HuH-7.5 (cell line): ENCODE measurements at regions not wholly inside any gene's neighbourhood (a gene's known extent, or its start where the extent isn't known, plus 50 kb on each side); places are given as distances from the start of the nearest gene placed in this dataset.
"Not testable (repeated sequence)": the region's sequence is repeated elsewhere in the genome, so short reads cannot be mapped to it uniquely, and the experiment has no call there.

Experiments used
- DNase-seq: peaks from one replicate; pipeline ENCODE4 v3.0.0; 2011; ENCODE audit warnings: low spot score

- no peak for DNase-seq
Measured at GRCh38 chrX:45668686-45669443, 468.2 kb upstream of the DIPK2B start.

GRCh38 chrX:45667666-45668065 is 467.0 kb upstream of the DIPK2B start:
- no peak for DNase-seq

- no peak for DNase-seq
Measured at GRCh38 chrX:45664727-45665290, 464.1 kb upstream of the DIPK2B start.

- no peak for DNase-seq
Measured at GRCh38 chrX:45660477-45660876, 459.8 kb upstream of the DIPK2B start.

- no peak for DNase-seq
Measured at GRCh38 chrX:45633419-45633818, 432.7 kb upstream of the DIPK2B start.

- no peak for DNase-seq
Measured at GRCh38 chrX:45632506-45632905, 431.8 kb upstream of the DIPK2B start.

GRCh38 chrX:45630078-45630477 is 429.4 kb upstream of the DIPK2B start:
- DNase-seq = no peak

- no peak for DNase-seq
Measured at GRCh38 chrX:45628041-45628440, 427.4 kb upstream of the DIPK2B start.

- no peak for DNase-seq
Measured at GRCh38 chrX:45623266-45623665, 422.6 kb upstream of the DIPK2B start.

GRCh38 chrX:45622538-45622937 is 421.9 kb upstream of the DIPK2B start:
- no peak for DNase-seq

GRCh38 chrX:45622042-45622423 is 421.4 kb upstream of the DIPK2B start:
- no peak for DNase-seq

- no peak for DNase-seq
Measured at GRCh38 chrX:45621376-45622041, 420.8 kb upstream of the DIPK2B start.

- DNase-seq = no peak
Measured at GRCh38 chrX:45619290-45619689, 418.6 kb upstream of the DIPK2B start.

- DNase-seq = not testable (repeated sequence)
Measured at GRCh38 chrX:45615591-45615990, 414.9 kb upstream of the DIPK2B start.

GRCh38 chrX:45614853-45615252 is 414.2 kb upstream of the DIPK2B start:
- no peak for DNase-seq

- DNase-seq = no peak
Measured at GRCh38 chrX:45602151-45602550, 401.5 kb upstream of the DIPK2B start.

GRCh38 chrX:45601052-45601451 is 400.4 kb upstream of the DIPK2B start:
- no peak for DNase-seq

GRCh38 chrX:45598861-45599260 is 398.2 kb upstream of the DIPK2B start:
- no peak for DNase-seq

- DNase-seq = no peak
Measured at GRCh38 chrX:45596188-45596808, 395.6 kb upstream of the DIPK2B start.

- no peak for DNase-seq
Measured at GRCh38 chrX:45592101-45592500, 391.4 kb upstream of the DIPK2B start.

- no peak for DNase-seq
Measured at GRCh38 chrX:45591650-45592049, 391.0 kb upstream of the DIPK2B start.

GRCh38 chrX:45584717-45585116 is 384.0 kb upstream of the DIPK2B start:
- no peak for DNase-seq

- no peak for DNase-seq
Measured at GRCh38 chrX:45577361-45577760, 376.7 kb upstream of the DIPK2B start.
